ENCODE measurements at regions not wholly inside any gene's neighbourhood (a gene's known extent, or its start where the extent isn't known, plus 50 kb on each side); places are given as distances from the start of the nearest gene placed in this dataset.
"Not testable (repeated sequence)": the region's sequence is repeated elsewhere in the genome, so short reads cannot be mapped to it uniquely, and the experiment has no call there.

DNA sequence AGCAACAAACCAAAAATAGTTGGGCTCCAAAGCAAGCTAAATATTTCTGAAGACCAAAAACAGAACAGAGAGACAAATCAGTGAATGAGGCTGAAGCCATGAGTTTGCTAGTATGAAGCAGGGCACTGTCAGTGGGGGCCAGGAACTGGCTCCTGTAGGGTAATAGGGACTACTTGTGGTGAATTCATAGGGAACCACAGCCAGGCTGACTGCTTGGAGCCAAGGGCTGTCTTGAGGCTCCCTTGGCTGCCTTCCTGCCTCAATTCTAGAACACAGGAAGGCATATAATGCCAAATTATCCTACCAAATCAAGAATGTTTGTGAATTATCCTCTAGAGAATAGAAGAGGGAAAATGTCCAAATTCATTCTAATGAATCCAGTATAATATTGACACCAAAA, 406.0 kb downstream of the CCDC85A start:
- no peak for ATAC-seq

DNA sequence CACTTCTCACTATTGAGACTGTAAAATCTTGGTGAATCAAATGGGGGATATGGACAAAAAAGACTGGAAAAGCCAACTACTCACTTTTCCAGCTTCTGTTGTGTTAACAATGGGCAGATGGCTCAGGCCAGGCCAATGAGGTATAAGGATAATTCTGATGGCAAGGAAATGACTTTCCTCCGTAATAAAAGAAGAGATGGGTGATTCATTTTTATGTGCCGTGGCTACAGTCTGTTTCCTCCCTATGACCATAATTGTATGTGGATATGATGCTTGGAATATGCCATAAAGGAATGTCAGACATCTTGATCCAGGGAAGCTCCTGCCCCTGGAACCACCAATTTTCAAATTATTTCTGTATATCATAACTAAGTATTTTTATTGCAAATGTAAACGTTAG, 406.8 kb downstream of the CCDC85A start:
- ATAC-seq: peak; percentile 30
- TF ChIP-seq, protein P1, sequence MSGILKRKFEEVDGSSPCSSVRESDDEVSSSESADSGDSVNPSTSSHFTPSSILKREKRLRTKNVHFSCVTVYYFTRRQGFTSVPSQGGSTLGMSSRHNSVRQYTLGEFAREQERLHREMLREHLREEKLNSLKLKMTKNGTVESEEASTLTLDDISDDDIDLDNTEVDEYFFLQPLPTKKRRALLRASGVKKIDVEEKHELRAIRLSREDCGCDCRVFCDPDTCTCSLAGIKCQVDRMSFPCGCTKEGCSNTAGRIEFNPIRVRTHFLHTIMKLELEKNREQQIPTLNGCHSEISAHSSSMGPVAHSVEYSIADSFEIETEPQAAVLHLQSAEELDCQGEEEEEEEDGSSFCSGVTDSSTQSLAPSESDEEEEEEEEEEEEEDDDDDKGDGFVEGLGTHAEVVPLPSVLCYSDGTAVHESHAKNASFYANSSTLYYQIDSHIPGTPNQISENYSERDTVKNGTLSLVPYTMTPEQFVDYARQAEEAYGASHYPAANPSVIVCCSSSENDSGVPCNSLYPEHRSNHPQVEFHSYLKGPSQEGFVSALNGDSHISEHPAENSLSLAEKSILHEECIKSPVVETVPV (CRISPR knock-in tag; IDR thresholded peaks at IDR 0.05): no peak
- TF ChIP-seq TCF4 (CRISPR knock-in tag; IDR thresholded peaks at IDR 0.05; ENCODE audit: borderline replicate concordance) (no peak), ISL1 (CRISPR knock-in tag; IDR thresholded peaks at IDR 0.05) (no peak), ESRRG (CRISPR knock-in tag; IDR thresholded peaks at IDR 0.05) (no peak), CSDC2 (CRISPR knock-in tag; IDR thresholded peaks at IDR 0.05) (no peak), OSR1 (CRISPR knock-in tag; IDR thresholded peaks at IDR 0.05) (no peak), ZC3H10 (CRISPR knock-in tag; IDR thresholded peaks at IDR 0.05) (no peak), ZFP3 (CRISPR knock-in tag; IDR thresholded peaks at IDR 0.05) (no peak), ZNF70 (CRISPR knock-in tag; IDR thresholded peaks at IDR 0.05) (no peak)
- TF ChIP-seq, protein P2, sequence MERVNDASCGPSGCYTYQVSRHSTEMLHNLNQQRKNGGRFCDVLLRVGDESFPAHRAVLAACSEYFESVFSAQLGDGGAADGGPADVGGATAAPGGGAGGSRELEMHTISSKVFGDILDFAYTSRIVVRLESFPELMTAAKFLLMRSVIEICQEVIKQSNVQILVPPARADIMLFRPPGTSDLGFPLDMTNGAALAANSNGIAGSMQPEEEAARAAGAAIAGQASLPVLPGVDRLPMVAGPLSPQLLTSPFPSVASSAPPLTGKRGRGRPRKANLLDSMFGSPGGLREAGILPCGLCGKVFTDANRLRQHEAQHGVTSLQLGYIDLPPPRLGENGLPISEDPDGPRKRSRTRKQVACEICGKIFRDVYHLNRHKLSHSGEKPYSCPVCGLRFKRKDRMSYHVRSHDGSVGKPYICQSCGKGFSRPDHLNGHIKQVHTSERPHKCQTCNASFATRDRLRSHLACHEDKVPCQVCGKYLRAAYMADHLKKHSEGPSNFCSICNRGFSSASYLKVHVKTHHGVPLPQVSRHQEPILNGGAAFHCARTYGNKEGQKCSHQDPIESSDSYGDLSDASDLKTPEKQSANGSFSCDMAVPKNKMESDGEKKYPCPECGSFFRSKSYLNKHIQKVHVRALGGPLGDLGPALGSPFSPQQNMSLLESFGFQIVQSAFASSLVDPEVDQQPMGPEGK (CRISPR knock-in tag; IDR thresholded peaks at IDR 0.05; ENCODE audit: borderline replicate concordance): no peak
- TF ChIP-seq, protein P3, sequence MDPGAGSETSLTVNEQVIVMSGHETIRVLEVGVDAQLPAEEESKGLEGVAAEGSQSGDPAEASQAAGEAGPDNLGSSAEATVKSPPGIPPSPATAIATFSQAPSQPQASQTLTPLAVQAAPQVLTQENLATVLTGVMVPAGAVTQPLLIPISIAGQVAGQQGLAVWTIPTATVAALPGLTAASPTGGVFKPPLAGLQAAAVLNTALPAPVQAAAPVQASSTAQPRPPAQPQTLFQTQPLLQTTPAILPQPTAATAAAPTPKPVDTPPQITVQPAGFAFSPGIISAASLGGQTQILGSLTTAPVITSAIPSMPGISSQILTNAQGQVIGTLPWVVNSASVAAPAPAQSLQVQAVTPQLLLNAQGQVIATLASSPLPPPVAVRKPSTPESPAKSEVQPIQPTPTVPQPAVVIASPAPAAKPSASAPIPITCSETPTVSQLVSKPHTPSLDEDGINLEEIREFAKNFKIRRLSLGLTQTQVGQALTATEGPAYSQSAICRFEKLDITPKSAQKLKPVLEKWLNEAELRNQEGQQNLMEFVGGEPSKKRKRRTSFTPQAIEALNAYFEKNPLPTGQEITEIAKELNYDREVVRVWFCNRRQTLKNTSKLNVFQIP (CRISPR knock-in tag; IDR thresholded peaks at IDR 0.05; ENCODE audit: borderline replicate concordance, low read depth): no peak

More for the DNA sequence above, 406.0 kb downstream of the CCDC85A start:
- TF ChIP-seq GLIS3 (CRISPR knock-in tag; IDR thresholded peaks at IDR 0.05) (no peak), BACH2 (CRISPR knock-in tag; IDR thresholded peaks at IDR 0.05; ENCODE audit: borderline replicate concordance) (no peak), SNAI2 (CRISPR knock-in tag; IDR thresholded peaks at IDR 0.05) (no peak), ZNF8 (CRISPR knock-in tag; IDR thresholded peaks at IDR 0.05) (no peak), ZNF565 (CRISPR knock-in tag; conservative IDR thresholded peaks at IDR 0.05; ENCODE audit: low read depth) (no peak), PPARA (CRISPR knock-in tag; IDR thresholded peaks at IDR 0.05; ENCODE audit: borderline replicate concordance) (no peak), ZNF70 (CRISPR knock-in tag; IDR thresholded peaks at IDR 0.05) (no peak), TOX (CRISPR knock-in tag; IDR thresholded peaks at IDR 0.05; ENCODE audit: borderline replicate concordance) (no peak), ZC3H10 (CRISPR knock-in tag; IDR thresholded peaks at IDR 0.05) (no peak)
- TF ChIP-seq, protein P1 (CRISPR knock-in tag; IDR thresholded peaks at IDR 0.05): no peak
- TF ChIP-seq, protein P2 (CRISPR knock-in tag; IDR thresholded peaks at IDR 0.05; ENCODE audit: borderline replicate concordance): no peak

DNA sequence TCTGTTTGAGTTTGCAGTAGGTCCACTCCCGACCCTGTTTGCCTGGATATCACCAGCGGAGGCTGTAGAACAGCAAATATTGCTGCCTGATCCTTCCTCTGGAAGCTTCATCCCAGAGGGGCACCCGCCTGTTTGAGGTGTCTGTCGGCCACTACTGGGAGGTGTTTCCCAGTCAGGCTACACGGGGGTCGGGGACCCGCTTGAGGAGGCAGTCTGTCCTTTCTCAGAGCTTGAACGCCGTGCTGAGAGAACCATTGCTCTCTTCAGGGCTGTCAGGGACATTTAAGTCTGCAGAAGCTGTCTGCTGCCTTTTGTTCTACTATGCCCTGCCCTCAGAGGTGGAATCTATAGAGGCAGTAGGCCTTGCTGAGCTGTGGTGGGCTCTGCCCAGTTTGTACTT, 422.3 kb downstream of the CCDC85A start:
- ATAC-seq: not testable (repeated sequence)

DNA sequence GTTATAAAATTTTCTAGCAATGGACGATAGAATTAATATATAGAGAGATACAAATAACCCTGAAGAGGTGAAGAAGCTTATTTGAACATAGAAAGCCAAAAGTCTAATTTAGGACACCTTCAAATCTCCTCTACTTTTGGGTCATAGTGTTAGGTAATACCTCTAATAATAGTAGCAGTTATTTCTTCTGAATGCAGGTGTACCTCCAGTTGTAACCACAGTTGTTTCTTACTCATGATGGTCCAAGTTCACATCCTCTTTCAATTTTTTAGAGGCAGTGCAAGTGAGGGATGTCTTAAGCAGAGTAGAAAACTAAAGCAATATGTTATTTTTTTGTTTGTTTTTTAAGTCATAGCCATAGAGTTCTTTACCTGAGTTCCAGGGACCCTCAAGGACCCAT, 429.5 kb downstream of the CCDC85A start:
- ATAC-seq: peak; percentile 26; the same call in 2 of the 3 replicates
- TF ChIP-seq, protein P3 (CRISPR knock-in tag; IDR thresholded peaks at IDR 0.05; ENCODE audit: borderline replicate concordance, low read depth): no peak
- TF ChIP-seq, protein P2 (CRISPR knock-in tag; IDR thresholded peaks at IDR 0.05; ENCODE audit: borderline replicate concordance): no peak
- TF ChIP-seq, protein P4, sequence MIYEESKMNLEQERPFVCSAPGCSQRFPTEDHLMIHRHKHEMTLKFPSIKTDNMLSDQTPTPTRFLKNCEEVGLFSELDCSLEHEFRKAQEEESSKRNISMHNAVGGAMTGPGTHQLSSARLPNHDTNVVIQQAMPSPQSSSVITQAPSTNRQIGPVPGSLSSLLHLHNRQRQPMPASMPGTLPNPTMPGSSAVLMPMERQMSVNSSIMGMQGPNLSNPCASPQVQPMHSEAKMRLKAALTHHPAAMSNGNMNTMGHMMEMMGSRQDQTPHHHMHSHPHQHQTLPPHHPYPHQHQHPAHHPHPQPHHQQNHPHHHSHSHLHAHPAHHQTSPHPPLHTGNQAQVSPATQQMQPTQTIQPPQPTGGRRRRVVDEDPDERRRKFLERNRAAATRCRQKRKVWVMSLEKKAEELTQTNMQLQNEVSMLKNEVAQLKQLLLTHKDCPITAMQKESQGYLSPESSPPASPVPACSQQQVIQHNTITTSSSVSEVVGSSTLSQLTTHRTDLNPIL (CRISPR knock-in tag; IDR thresholded peaks at IDR 0.05; ENCODE audit: low read depth): no peak
- TF ChIP-seq OSR1 (CRISPR knock-in tag; IDR thresholded peaks at IDR 0.05) (no peak), SNAI2 (CRISPR knock-in tag; IDR thresholded peaks at IDR 0.05) (no peak), ZNF70 (CRISPR knock-in tag; IDR thresholded peaks at IDR 0.05) (no peak), CSDC2 (CRISPR knock-in tag; IDR thresholded peaks at IDR 0.05) (no peak), PPARA (CRISPR knock-in tag; IDR thresholded peaks at IDR 0.05; ENCODE audit: borderline replicate concordance) (no peak), ZFP30 (CRISPR knock-in tag; IDR thresholded peaks at IDR 0.05) (no peak), ISL1 (CRISPR knock-in tag; IDR thresholded peaks at IDR 0.05) (no peak), ZC3H10 (CRISPR knock-in tag; IDR thresholded peaks at IDR 0.05) (no peak), TOX (CRISPR knock-in tag; IDR thresholded peaks at IDR 0.05; ENCODE audit: borderline replicate concordance) (no peak), BACH2 (CRISPR knock-in tag; IDR thresholded peaks at IDR 0.05; ENCODE audit: borderline replicate concordance) (no peak), ESRRG (CRISPR knock-in tag; IDR thresholded peaks at IDR 0.05) (no peak), ZNF8 (CRISPR knock-in tag; IDR thresholded peaks at IDR 0.05) (no peak), TCF4 (CRISPR knock-in tag; IDR thresholded peaks at IDR 0.05; ENCODE audit: borderline replicate concordance) (no peak), ZNF565 (CRISPR knock-in tag; conservative IDR thresholded peaks at IDR 0.05; ENCODE audit: low read depth) (no peak), ZFP3 (CRISPR knock-in tag; IDR thresholded peaks at IDR 0.05) (no peak), GLIS3 (CRISPR knock-in tag; IDR thresholded peaks at IDR 0.05) (no peak)

Data from SK-N-SH treated with all-trans-retinoic acid at 6 μM for 48 hours (cell line).